ENCODE measurements at regions not wholly inside any gene's neighbourhood (a gene's known extent, or its start where the extent isn't known, plus 50 kb on each side); places are given as distances from the start of the nearest gene placed in this dataset.

DNA sequence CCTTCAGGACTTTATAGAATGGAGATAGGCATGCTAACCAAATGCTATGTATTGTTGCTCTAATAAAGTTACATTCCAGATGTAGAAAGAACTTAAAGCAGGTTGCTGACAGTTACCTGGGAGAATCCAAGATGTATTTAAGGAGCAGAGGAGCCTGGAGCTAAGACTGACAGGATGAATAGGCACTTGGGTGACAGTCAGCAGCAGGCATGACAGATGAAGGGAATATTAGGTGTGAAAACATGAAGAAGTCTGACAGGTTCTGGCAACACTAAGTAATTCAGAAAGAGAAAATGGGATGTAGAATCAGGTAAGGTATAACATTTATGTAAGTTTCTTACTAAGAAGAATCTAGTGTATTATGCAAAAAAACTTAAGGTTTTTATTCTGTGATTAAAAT lies 232.0 kb downstream of the DSC3 start (continued):
- TF ChIP-seq, protein P1, sequence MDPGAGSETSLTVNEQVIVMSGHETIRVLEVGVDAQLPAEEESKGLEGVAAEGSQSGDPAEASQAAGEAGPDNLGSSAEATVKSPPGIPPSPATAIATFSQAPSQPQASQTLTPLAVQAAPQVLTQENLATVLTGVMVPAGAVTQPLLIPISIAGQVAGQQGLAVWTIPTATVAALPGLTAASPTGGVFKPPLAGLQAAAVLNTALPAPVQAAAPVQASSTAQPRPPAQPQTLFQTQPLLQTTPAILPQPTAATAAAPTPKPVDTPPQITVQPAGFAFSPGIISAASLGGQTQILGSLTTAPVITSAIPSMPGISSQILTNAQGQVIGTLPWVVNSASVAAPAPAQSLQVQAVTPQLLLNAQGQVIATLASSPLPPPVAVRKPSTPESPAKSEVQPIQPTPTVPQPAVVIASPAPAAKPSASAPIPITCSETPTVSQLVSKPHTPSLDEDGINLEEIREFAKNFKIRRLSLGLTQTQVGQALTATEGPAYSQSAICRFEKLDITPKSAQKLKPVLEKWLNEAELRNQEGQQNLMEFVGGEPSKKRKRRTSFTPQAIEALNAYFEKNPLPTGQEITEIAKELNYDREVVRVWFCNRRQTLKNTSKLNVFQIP (CRISPR knock-in tag; IDR thresholded peaks at IDR 0.05; ENCODE audit: borderline replicate concordance, low read depth), result no peak
- no peak for TF ChIP-seq CSDC2 (CRISPR knock-in tag; IDR thresholded peaks at IDR 0.05)
- no peak for TF ChIP-seq ARNTL (CRISPR knock-in tag; IDR thresholded peaks at IDR 0.05; ENCODE audit: borderline replicate concordance, low read depth)
- TF ChIP-seq, protein P2, sequence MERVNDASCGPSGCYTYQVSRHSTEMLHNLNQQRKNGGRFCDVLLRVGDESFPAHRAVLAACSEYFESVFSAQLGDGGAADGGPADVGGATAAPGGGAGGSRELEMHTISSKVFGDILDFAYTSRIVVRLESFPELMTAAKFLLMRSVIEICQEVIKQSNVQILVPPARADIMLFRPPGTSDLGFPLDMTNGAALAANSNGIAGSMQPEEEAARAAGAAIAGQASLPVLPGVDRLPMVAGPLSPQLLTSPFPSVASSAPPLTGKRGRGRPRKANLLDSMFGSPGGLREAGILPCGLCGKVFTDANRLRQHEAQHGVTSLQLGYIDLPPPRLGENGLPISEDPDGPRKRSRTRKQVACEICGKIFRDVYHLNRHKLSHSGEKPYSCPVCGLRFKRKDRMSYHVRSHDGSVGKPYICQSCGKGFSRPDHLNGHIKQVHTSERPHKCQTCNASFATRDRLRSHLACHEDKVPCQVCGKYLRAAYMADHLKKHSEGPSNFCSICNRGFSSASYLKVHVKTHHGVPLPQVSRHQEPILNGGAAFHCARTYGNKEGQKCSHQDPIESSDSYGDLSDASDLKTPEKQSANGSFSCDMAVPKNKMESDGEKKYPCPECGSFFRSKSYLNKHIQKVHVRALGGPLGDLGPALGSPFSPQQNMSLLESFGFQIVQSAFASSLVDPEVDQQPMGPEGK (CRISPR knock-in tag; IDR thresholded peaks at IDR 0.05; ENCODE audit: borderline replicate concordance), result no peak
- TF ChIP-seq ESRRG (CRISPR knock-in tag; IDR thresholded peaks at IDR 0.05), result no peak
- TF ChIP-seq SNAI2 (CRISPR knock-in tag; IDR thresholded peaks at IDR 0.05), result no peak

DNA sequence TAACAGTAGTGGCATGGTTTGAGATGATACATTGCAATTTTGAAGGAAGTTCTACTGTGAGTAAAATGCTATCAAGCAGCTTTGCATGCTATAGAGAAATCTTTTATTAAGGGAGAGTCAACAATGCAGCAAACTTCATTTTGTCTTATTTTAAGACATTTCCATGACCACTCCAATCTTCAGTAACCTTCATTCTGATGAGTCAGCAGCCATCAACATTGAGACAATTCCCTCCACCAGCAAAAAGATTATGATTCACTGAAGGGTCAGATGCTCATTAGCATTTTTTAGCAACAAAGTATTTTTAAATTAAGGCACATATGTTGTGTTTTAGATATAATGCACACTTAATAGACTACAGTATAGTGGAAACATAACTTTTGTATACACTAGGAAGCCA lies 235.7 kb downstream of the DSC3 start:
- ATAC-seq, result no peak
- TF ChIP-seq RARB (CRISPR knock-in tag; IDR thresholded peaks at IDR 0.05), result no peak

DNA sequence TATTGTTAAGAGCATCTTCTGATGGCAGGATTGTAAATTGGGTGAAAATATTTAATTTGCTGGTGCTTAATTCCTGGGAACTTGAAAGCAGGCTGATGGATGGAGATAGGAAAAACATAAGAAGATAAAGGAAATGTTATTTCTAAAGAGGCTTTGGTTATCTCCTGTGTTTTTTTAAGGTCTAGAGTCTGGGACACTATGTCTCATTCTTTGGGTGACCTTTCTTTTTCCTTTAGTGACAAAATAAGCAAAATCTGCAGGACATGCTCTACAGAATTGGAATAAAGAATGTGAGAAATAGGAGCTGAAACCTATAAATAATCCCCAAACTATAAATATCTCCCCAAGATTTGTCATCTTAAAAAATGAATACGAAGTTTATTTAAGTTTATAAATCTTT lies 241.7 kb downstream of the DSC3 start:
- no peak for ATAC-seq

DNA sequence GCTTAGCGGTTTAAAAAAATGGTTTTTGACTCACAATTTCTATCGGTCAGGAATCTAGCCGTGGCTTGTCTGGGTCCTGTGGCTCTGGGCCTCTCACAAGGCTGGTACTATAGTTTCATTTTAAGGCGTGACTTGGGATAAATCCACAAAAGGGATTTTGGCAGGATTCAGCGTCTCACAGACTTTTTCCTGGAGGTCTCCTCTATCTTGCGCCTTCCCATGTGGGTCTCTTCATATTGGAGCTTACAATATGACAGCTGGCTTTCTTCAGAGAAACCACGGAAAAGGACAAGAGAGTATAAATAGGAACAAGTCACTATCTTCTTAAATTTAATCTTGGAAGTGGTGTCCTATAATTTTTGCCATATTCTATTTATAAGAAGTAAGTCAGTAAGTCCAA lies 250.5 kb downstream of the DSC3 start:
- no peak for ATAC-seq
- TF ChIP-seq GLIS3 (CRISPR knock-in tag; IDR thresholded peaks at IDR 0.05), result no peak
- TF ChIP-seq, protein P1 (CRISPR knock-in tag; IDR thresholded peaks at IDR 0.05; ENCODE audit: borderline replicate concordance, low read depth), result no peak
- no peak for TF ChIP-seq ARNTL (CRISPR knock-in tag; IDR thresholded peaks at IDR 0.05; ENCODE audit: borderline replicate concordance, low read depth)
- TF ChIP-seq ZNF565 (CRISPR knock-in tag; conservative IDR thresholded peaks at IDR 0.05; ENCODE audit: low read depth), result no peak
- TF ChIP-seq OSR1 (CRISPR knock-in tag; IDR thresholded peaks at IDR 0.05), result no peak
- TF ChIP-seq ISL1 (CRISPR knock-in tag; IDR thresholded peaks at IDR 0.05), result no peak
- no peak for TF ChIP-seq ZNF70 (CRISPR knock-in tag; IDR thresholded peaks at IDR 0.05)
- TF ChIP-seq SNAI2 (CRISPR knock-in tag; IDR thresholded peaks at IDR 0.05), result no peak
- no peak for TF ChIP-seq ZFP30 (CRISPR knock-in tag; IDR thresholded peaks at IDR 0.05)
- no peak for TF ChIP-seq ZFP3 (CRISPR knock-in tag; IDR thresholded peaks at IDR 0.05)
- TF ChIP-seq, protein P3, sequence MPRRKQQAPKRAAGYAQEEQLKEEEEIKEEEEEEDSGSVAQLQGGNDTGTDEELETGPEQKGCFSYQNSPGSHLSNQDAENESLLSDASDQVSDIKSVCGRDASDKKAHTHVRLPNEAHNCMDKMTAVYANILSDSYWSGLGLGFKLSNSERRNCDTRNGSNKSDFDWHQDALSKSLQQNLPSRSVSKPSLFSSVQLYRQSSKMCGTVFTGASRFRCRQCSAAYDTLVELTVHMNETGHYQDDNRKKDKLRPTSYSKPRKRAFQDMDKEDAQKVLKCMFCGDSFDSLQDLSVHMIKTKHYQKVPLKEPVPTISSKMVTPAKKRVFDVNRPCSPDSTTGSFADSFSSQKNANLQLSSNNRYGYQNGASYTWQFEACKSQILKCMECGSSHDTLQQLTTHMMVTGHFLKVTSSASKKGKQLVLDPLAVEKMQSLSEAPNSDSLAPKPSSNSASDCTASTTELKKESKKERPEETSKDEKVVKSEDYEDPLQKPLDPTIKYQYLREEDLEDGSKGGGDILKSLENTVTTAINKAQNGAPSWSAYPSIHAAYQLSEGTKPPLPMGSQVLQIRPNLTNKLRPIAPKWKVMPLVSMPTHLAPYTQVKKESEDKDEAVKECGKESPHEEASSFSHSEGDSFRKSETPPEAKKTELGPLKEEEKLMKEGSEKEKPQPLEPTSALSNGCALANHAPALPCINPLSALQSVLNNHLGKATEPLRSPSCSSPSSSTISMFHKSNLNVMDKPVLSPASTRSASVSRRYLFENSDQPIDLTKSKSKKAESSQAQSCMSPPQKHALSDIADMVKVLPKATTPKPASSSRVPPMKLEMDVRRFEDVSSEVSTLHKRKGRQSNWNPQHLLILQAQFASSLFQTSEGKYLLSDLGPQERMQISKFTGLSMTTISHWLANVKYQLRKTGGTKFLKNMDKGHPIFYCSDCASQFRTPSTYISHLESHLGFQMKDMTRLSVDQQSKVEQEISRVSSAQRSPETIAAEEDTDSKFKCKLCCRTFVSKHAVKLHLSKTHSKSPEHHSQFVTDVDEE (CRISPR knock-in tag; IDR thresholded peaks at IDR 0.05), result no peak
- no peak for TF ChIP-seq BACH2 (CRISPR knock-in tag; IDR thresholded peaks at IDR 0.05; ENCODE audit: borderline replicate concordance)
- TF ChIP-seq CSDC2 (CRISPR knock-in tag; IDR thresholded peaks at IDR 0.05), result no peak

More for the DNA sequence above, 241.7 kb downstream of the DSC3 start:
- TF ChIP-seq, protein P2 (CRISPR knock-in tag; IDR thresholded peaks at IDR 0.05; ENCODE audit: borderline replicate concordance), result no peak
- TF ChIP-seq PPARA (CRISPR knock-in tag; IDR thresholded peaks at IDR 0.05; ENCODE audit: borderline replicate concordance) (no peak), ISL1 (CRISPR knock-in tag; IDR thresholded peaks at IDR 0.05) (no peak), BACH2 (CRISPR knock-in tag; IDR thresholded peaks at IDR 0.05; ENCODE audit: borderline replicate concordance) (no peak), ZNF8 (CRISPR knock-in tag; IDR thresholded peaks at IDR 0.05) (no peak), ZC3H10 (CRISPR knock-in tag; IDR thresholded peaks at IDR 0.05) (no peak), ZFP30 (CRISPR knock-in tag; IDR thresholded peaks at IDR 0.05) (no peak), ZNF70 (CRISPR knock-in tag; IDR thresholded peaks at IDR 0.05) (no peak)
- TF ChIP-seq, protein P4, sequence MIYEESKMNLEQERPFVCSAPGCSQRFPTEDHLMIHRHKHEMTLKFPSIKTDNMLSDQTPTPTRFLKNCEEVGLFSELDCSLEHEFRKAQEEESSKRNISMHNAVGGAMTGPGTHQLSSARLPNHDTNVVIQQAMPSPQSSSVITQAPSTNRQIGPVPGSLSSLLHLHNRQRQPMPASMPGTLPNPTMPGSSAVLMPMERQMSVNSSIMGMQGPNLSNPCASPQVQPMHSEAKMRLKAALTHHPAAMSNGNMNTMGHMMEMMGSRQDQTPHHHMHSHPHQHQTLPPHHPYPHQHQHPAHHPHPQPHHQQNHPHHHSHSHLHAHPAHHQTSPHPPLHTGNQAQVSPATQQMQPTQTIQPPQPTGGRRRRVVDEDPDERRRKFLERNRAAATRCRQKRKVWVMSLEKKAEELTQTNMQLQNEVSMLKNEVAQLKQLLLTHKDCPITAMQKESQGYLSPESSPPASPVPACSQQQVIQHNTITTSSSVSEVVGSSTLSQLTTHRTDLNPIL (CRISPR knock-in tag; IDR thresholded peaks at IDR 0.05; ENCODE audit: low read depth), result no peak
- TF ChIP-seq, protein P1 (CRISPR knock-in tag; IDR thresholded peaks at IDR 0.05; ENCODE audit: borderline replicate concordance, low read depth), result no peak

Measured in SK-N-SH treated with all-trans-retinoic acid at 6 μM for 48 hours (cell line).